ENCODE measurements at regions not wholly inside any gene's neighbourhood (a gene's known extent, or its start where the extent isn't known, plus 50 kb on each side); places are given as distances from the start of the nearest gene placed in this dataset.

DNA sequence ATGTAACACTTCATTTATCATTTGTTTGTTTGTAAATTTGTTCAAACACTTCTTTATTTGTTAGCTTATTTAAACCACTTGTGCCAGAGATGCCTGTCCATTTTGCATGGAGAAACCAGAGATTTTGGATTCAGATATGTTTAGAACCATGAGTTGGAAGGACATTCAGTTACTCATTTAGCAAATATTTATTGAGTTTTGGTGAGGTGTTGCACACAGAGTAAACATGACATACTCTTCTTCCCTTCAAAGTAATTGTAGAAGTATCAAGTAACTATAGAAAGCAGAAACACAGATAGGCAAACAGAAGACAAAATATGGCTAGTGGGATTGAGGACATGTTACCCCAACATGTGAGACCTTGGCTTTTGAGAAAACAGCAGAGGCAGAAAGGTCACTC lies 136.8 kb upstream of the USP25 start:
- Histone ChIP-seq H3K9me3 (ENCODE audit: insufficient read depth, low read depth, low read length) (no peaks in the 10 kb centered on the region), H3K4me2 (ENCODE audit: low read length) (no peak overlapping the region), H3K79me2 (ENCODE audit: control insufficient read depth, insufficient read depth, low read length, poor library complexity) (no peaks in the 10 kb centered on the region), H3K4ac (ENCODE audit: low read depth, low read length) (no peak overlapping the region), H3K9ac (ENCODE audit: low read length) (no peak overlapping the region), H3K27me3 (ENCODE audit: insufficient read depth, low read length) (no peaks in the 10 kb centered on the region), H3K36me3 (ENCODE audit: control insufficient read depth in 1 of 2, insufficient read depth in 2 of 2, low read length in 2 of 2) (no peaks in the 10 kb centered on the region), H3K4me3 (ENCODE audit: low read depth, low read length) (no peak overlapping the region), H4K8ac (ENCODE audit: low read depth, low read length) (peak overlapping the region; percentile 19), H4K91ac (ENCODE audit: low read depth, low read length) (no peak overlapping the region), H2BK120ac (ENCODE audit: insufficient read depth, low read length, poor library complexity) (no peak overlapping the region), H3K79me1 (ENCODE audit: low read length) (no peaks in the 10 kb centered on the region), H2AFZ (ENCODE audit: insufficient read depth, low read length, poor library complexity) (no peak overlapping the region), H3K18ac (ENCODE audit: low read length) (no peak overlapping the region), H2AK5ac (ENCODE audit: low read length) (peak overlapping the region; percentile 54), H3K14ac (ENCODE audit: low read length) (no peak overlapping the region), H3K27ac (ENCODE audit: low read depth, low read length) (no peak overlapping the region), H4K12ac (ENCODE audit: low read depth, low read length) (no peak overlapping the region), H3K4me1 (ENCODE audit: control insufficient read depth in 1 of 2, insufficient read depth in 2 of 2, low read length in 2 of 2) (peaks cover 0 to 2% of the 10 kb centered on the region in 2 experiments), H2BK5ac (ENCODE audit: low read depth, low read length, poor library complexity) (no peak overlapping the region), H3K23ac (ENCODE audit: low read length) (no peak overlapping the region), H2BK12ac (ENCODE audit: low read length) (peak overlapping the region; percentile 49)
- no peak for DNase-seq

GRCh38 chr21:15601390-15601789 lies 128.4 kb upstream of the USP25 start:
- Histone ChIP-seq H3K4me2 (ENCODE audit: low read length) (no peak overlapping the region), H3K4ac (ENCODE audit: low read depth, low read length) (no peak overlapping the region), H2BK5ac (ENCODE audit: low read depth, low read length, poor library complexity) (no peak overlapping the region), H3K9ac (ENCODE audit: low read length) (no peak overlapping the region), H3K27me3 (ENCODE audit: insufficient read depth, low read length) (no peaks in the 10 kb centered on the region), H3K23ac (ENCODE audit: low read length) (no peak overlapping the region), H3K36me3 (ENCODE audit: control insufficient read depth in 1 of 2, insufficient read depth in 2 of 2, low read length in 2 of 2) (no peaks in the 10 kb centered on the region), H3K4me1 (ENCODE audit: control insufficient read depth in 1 of 2, insufficient read depth in 2 of 2, low read length in 2 of 2) (peaks cover 0 to 4% of the 10 kb centered on the region in 2 experiments), H2BK12ac (ENCODE audit: low read length) (no peak overlapping the region), H3K79me2 (ENCODE audit: control insufficient read depth, insufficient read depth, low read length, poor library complexity) (no peaks in the 10 kb centered on the region), H2AK5ac (ENCODE audit: low read length) (no peak overlapping the region), H3K4me3 (ENCODE audit: low read depth, low read length) (no peak overlapping the region), H3K9me3 (ENCODE audit: insufficient read depth, low read depth, low read length) (no peaks in the 10 kb centered on the region), H4K91ac (ENCODE audit: low read depth, low read length) (no peak overlapping the region), H3K18ac (ENCODE audit: low read length) (no peak overlapping the region), H3K14ac (ENCODE audit: low read length) (no peak overlapping the region), H2AFZ (ENCODE audit: insufficient read depth, low read length, poor library complexity) (no peak overlapping the region), H4K12ac (ENCODE audit: low read depth, low read length) (no peak overlapping the region), H3K27ac (ENCODE audit: low read depth, low read length) (no peak overlapping the region), H2BK120ac (ENCODE audit: insufficient read depth, low read length, poor library complexity) (no peak overlapping the region), H3K79me1 (ENCODE audit: low read length) (no peaks in the 10 kb centered on the region), H4K8ac (ENCODE audit: low read depth, low read length) (no peak overlapping the region)
- DNase-seq = no peak

- H2AFZ ChIP-seq (ENCODE audit: insufficient read depth, low read length, poor library complexity) = no peak overlapping the region
- no peak overlapping the region for H4K12ac ChIP-seq (ENCODE audit: low read depth, low read length)
- H3K9me3 ChIP-seq (ENCODE audit: insufficient read depth, low read depth, low read length) = no peaks in the 10 kb centered on the region
- no peak overlapping the region for H2BK5ac ChIP-seq (ENCODE audit: low read depth, low read length, poor library complexity)
- no peak overlapping the region for H3K14ac ChIP-seq (ENCODE audit: low read length)
- H3K23ac ChIP-seq (ENCODE audit: low read length) = no peak overlapping the region
- H2BK12ac ChIP-seq (ENCODE audit: low read length) = no peak overlapping the region
- no peak overlapping the region for H3K27ac ChIP-seq (ENCODE audit: low read depth, low read length)
- H3K9ac ChIP-seq (ENCODE audit: low read length) = no peak overlapping the region
- no peak overlapping the region for H3K18ac ChIP-seq (ENCODE audit: low read length)
- WGBS (ENCODE audit: extremely low coverage, insufficient coverage, insufficient read length) = no CpG with 5 or more reads among the region's 2 CpGs
- H2AK5ac ChIP-seq (ENCODE audit: low read length) = no peak overlapping the region
- H4K91ac ChIP-seq (ENCODE audit: low read depth, low read length) = no peak overlapping the region
- DNase-seq = peak; percentile 86 to 95
- H3K4ac ChIP-seq (ENCODE audit: low read depth, low read length) = no peak overlapping the region
- no peak overlapping the region for H3K4me3 ChIP-seq (ENCODE audit: low read depth, low read length)
- peaks cover 2% of the 10 kb centered on the region for H3K79me1 ChIP-seq (ENCODE audit: low read length)
- no peaks in the 10 kb centered on the region for H3K27me3 ChIP-seq (ENCODE audit: insufficient read depth, low read length)
- peaks cover 0 to 9% of the 10 kb centered on the region in 2 experiments for H3K4me1 ChIP-seq (ENCODE audit: control insufficient read depth in 1 of 2, insufficient read depth in 2 of 2, low read length in 2 of 2)
- no peak overlapping the region for H4K8ac ChIP-seq (ENCODE audit: low read depth, low read length)
- H3K36me3 ChIP-seq (ENCODE audit: control insufficient read depth in 1 of 2, insufficient read depth in 2 of 2, low read length in 2 of 2) = no peaks in the 10 kb centered on the region
- H2BK120ac ChIP-seq (ENCODE audit: insufficient read depth, low read length, poor library complexity) = no peak overlapping the region
- H3K4me2 ChIP-seq (ENCODE audit: low read length) = no peak overlapping the region
- H3K79me2 ChIP-seq (ENCODE audit: control insufficient read depth, insufficient read depth, low read length, poor library complexity) = no peaks in the 10 kb centered on the region
Observed at GRCh38 chr21:15604413-15604812, 125.4 kb upstream of the USP25 start.

GRCh38 chr21:15614766-15615165 lies 115.0 kb upstream of the USP25 start:
- H3K9ac ChIP-seq (ENCODE audit: low read length) = no peak overlapping the region
- H4K12ac ChIP-seq (ENCODE audit: low read depth, low read length) = no peak overlapping the region
- H3K4ac ChIP-seq (ENCODE audit: low read depth, low read length) = no peak overlapping the region
- no peak overlapping the region for H3K23ac ChIP-seq (ENCODE audit: low read length)
- H2BK12ac ChIP-seq (ENCODE audit: low read length) = no peak overlapping the region
- H3K27ac ChIP-seq (ENCODE audit: low read depth, low read length) = no peak overlapping the region
- no peak overlapping the region for H3K14ac ChIP-seq (ENCODE audit: low read length)
- no peak overlapping the region for H4K91ac ChIP-seq (ENCODE audit: low read depth, low read length)
- no peak for DNase-seq
- H2BK120ac ChIP-seq (ENCODE audit: insufficient read depth, low read length, poor library complexity) = no peak overlapping the region
- no peaks in the 10 kb centered on the region for H3K36me3 ChIP-seq (ENCODE audit: control insufficient read depth in 1 of 2, insufficient read depth in 2 of 2, low read length in 2 of 2)
- WGBS (ENCODE audit: extremely low coverage, insufficient coverage, insufficient read length) = no CpG with 5 or more reads among the region's 1 CpG
- no peak overlapping the region for H3K4me2 ChIP-seq (ENCODE audit: low read length)
- H3K18ac ChIP-seq (ENCODE audit: low read length) = no peak overlapping the region
- H3K27me3 ChIP-seq (ENCODE audit: insufficient read depth, low read length) = no peaks in the 10 kb centered on the region
- H2AK5ac ChIP-seq (ENCODE audit: low read length) = no peak overlapping the region
- no peak overlapping the region for H2BK5ac ChIP-seq (ENCODE audit: low read depth, low read length, poor library complexity)
- no peaks in the 10 kb centered on the region for H3K4me1 ChIP-seq (ENCODE audit: control insufficient read depth in 1 of 2, insufficient read depth in 2 of 2, low read length in 2 of 2)
- H3K79me1 ChIP-seq (ENCODE audit: low read length) = no peaks in the 10 kb centered on the region
- no peak overlapping the region for H3K4me3 ChIP-seq (ENCODE audit: low read depth, low read length)
- H4K8ac ChIP-seq (ENCODE audit: low read depth, low read length) = no peak overlapping the region
- H2AFZ ChIP-seq (ENCODE audit: insufficient read depth, low read length, poor library complexity) = no peak overlapping the region
- H3K9me3 ChIP-seq (ENCODE audit: insufficient read depth, low read depth, low read length) = no peaks in the 10 kb centered on the region
- no peaks in the 10 kb centered on the region for H3K79me2 ChIP-seq (ENCODE audit: control insufficient read depth, insufficient read depth, low read length, poor library complexity)

Data from trophoblast cell (in vitro differentiated cells and primary cell).